ENCODE measurements at regions not wholly inside any gene's neighbourhood (a gene's known extent, or its start where the extent isn't known, plus 50 kb on each side); places are given as distances from the start of the nearest gene placed in this dataset.

DNA sequence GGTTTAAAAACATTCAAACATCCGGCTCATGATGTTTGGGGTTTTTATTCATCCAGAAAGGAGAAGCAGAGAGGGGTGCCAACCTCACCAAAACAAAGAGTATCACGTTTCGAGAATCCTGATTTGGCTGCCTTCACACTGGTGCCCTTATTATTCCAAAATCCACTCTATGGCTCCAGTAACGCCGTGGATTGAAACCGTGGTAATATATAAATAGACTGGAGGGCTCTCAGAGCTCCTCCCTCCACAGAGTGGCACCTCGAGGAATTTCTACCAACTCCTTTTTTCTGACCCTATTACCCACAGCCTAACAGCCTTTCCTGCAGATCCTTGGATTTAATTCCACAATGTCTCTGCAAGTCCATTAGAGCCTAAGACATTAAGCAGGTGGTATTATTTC, 353.6 kb downstream of the CRPPA start:
- in situ Hi-C loops (cut with HindIII; ENCODE audit: low pct_ligation_motif_present, low sequenced_read_pairs): no loop called here
- DNase-seq: no peak
- Histone ChIP-seq H3K4me3 (ENCODE audit: low read depth, low read length) (no peak overlapping the region), H3K27me3 (replicated peaks) (no peaks in the 10 kb centered on the region), H3K27ac (no peak overlapping the region), H3K36me3 (replicated peaks) (no peaks in the 10 kb centered on the region)
- no peak for TF ChIP-seq CTCF (IDR thresholded peaks at IDR 0.05; ENCODE audit: low read depth, low read length, missing control alignments)

- no peaks in the 10 kb centered on the region for H3K27me3 ChIP-seq (replicated peaks)
Measured at GRCh38 chr7:16066805-16067459, 354.4 kb downstream of the CRPPA start.

DNA sequence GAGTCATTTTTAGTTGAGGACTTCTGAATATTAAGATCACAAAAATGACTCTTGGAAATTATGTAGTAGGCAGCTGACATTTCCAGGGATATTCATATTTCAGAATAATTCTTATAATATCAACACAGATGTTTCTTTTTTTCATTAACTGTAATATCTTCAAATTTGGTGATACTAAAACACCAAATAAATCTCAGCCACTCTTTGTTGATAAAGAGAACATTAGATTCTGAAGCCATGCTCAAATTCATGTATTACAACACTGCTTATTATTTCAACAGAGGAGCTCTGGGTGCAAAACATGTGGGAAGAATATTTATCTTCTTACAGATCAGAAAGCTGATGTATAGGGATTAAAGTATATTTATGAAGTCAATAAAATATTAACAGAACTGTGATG, 355.4 kb downstream of the CRPPA start:
- Histone ChIP-seq H3K27ac (no peak overlapping the region), H3K36me3 (replicated peaks) (no peaks in the 10 kb centered on the region), H3K27me3 (replicated peaks) (no peaks in the 10 kb centered on the region), H3K4me3 (ENCODE audit: low read depth, low read length) (no peak overlapping the region)
- TF ChIP-seq CTCF (IDR thresholded peaks at IDR 0.05; ENCODE audit: low read depth, low read length, missing control alignments): no peak
- in situ Hi-C loops (cut with HindIII; ENCODE audit: low pct_ligation_motif_present, low sequenced_read_pairs): no loop called here
- DNase-seq: no peak

More at GRCh38 chr7:16066805-16067459, 354.4 kb downstream of the CRPPA start:
- in situ Hi-C loops (cut with HindIII; ENCODE audit: low pct_ligation_motif_present, low sequenced_read_pairs): no loop called here
- DNase-seq: no peak
- TF ChIP-seq CTCF (IDR thresholded peaks at IDR 0.05; ENCODE audit: low read depth, low read length, missing control alignments): no peak
- no peak overlapping the region for H3K4me3 ChIP-seq (ENCODE audit: low read depth, low read length)
- H3K27ac ChIP-seq: no peak overlapping the region
- no peaks in the 10 kb centered on the region for H3K36me3 ChIP-seq (replicated peaks)

DNA sequence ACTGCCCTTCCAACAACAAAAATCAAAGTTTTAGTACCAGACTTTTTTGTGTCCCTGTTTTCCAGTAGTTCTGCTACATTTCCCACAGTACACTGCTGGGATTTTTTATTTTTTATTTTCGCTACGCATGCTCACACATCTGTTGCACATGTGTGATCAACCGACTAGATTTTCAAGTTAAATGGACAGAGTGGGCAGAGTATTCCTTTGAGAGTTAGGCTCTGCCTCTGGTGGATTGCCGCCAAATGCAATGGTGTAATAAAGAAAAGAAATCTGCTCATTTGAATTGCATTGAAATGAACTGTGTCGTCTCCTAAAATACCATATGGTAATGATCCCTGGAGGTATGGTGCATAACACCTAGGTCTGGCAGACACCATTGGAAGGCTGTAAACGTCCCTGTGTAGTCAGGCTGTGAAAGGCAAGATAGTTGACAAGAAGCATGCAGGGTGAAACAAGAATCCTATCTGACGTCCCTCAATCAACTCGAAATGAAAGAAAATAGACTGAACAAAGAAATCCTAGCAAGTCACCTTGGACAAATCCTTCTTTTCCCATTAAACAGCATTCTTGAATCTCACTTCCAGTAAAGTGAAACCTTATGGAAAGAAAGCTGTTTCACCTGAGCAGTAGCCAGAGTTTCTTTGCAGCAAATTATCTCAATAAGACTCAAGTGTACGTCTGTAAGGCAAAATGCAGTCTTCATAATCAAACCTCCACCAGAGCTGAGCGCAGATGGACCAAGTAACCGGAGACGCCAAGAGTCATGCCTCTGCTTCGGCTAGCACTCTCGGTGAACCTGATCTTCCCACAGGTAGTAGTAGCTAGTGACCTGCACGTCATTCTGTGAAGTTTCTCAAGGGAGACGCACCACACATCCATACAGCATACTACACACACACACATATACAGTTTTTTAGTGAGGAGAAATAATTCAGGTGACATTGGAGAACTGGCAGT, 357.3 kb downstream of the CRPPA start:
- in situ Hi-C loops (cut with HindIII; ENCODE audit: low pct_ligation_motif_present, low sequenced_read_pairs): no loop called here

GRCh38 chr7:16063221-16063620, 358.1 kb downstream of the CRPPA start:
- no peaks in the 10 kb centered on the region for H3K27me3 ChIP-seq (replicated peaks)
- TF ChIP-seq CTCF (IDR thresholded peaks at IDR 0.05; ENCODE audit: low read depth, low read length, missing control alignments): no peak
- no peak for DNase-seq
- in situ Hi-C loops (cut with HindIII; ENCODE audit: low pct_ligation_motif_present, low sequenced_read_pairs): no loop called here
- no peaks in the 10 kb centered on the region for H3K36me3 ChIP-seq (replicated peaks)
- H3K4me3 ChIP-seq (ENCODE audit: low read depth, low read length): no peak overlapping the region
- H3K27ac ChIP-seq: no peak overlapping the region

More for the DNA sequence above, 357.3 kb downstream of the CRPPA start:
- no peaks in the 10 kb centered on the region for H3K36me3 ChIP-seq (replicated peaks)
- H3K4me3 ChIP-seq (ENCODE audit: low read depth, low read length): no peak overlapping the region
- DNase-seq: no peak
- H3K27ac ChIP-seq: no peak overlapping the region
- H3K27me3 ChIP-seq (replicated peaks): no peaks in the 10 kb centered on the region
- TF ChIP-seq CTCF (IDR thresholded peaks at IDR 0.05; ENCODE audit: low read depth, low read length, missing control alignments): no peak
